Right cardiac atrium (tissue), 5 donors: ENCODE measurements at regions not wholly inside any gene's neighbourhood (a gene's known extent, or its start where the extent isn't known, plus 50 kb on each side); places are given as distances from the start of the nearest gene placed in this dataset.
A peak's percentile ranks its signal among the peaks of the same experiment; 100 is the strongest.

Experiments
- ATAC-seq, 2 donors: fragments of 200-7000 bp; cut with Tn5 transposase; one replicate each; pipeline versions ENCODE4 v1.8.0 to v1.9.1; 2020; ENCODE audit warnings: moderate library complexity in 2 of 2, mild to moderate bottlenecking in 1 of 2
- DNase-seq, 3 donors: peaks; one replicate each; pipeline ENCODE4 v3.0.0-alpha.2; 2020
- H3K27ac ChIP-seq: one replicate; pipeline ENCODE4 v1.5.1; 2013; ENCODE audit warnings: mild to moderate bottlenecking, low read length, control low read depth, moderate library complexity
- H3K27me3 ChIP-seq: one replicate; pipeline ENCODE4 v1.6.1; 2013; ENCODE audit not compliant: control insufficient read depth, insufficient read depth
- H3K4me1 ChIP-seq: one replicate; pipeline ENCODE4 v1.6.1; 2013; ENCODE audit warnings: low read length; ENCODE audit not compliant: control insufficient read depth, insufficient read depth
- H3K4me3 ChIP-seq: one replicate; pipeline ENCODE4 v1.5.1; 2013; ENCODE audit warnings: low read length, control low read depth
- H3K9me3 ChIP-seq: one replicate; pipeline ENCODE4 v1.6.1; 2013; ENCODE audit warnings: low read length; ENCODE audit not compliant: control insufficient read depth
- WGBS: extraction: QIAGEN DNeasy Blood & Tissue Kit; methylation state at CpG from one replicate; pipeline ENCODE4 v1.1.7; 2013; 5-methylcytosine and 5-hydroxymethylcytosine counted together
- intact Hi-C, 4 donors: fragments of 100-400 bp; cut with DNase I; formaldehyde crosslinking; loops; one replicate each; pipeline versions ENCODE4 v1.11.0 to v1.14.0; 2022 to 2023
- donor health status: healthy with polysubstance abuse.
- donor health status: DM: no; HTN: yes; CAD: no.
- donor health status: DM: no; HTN: no; CAD: no.
- donor health status: DM: no; HTN: yes; CAD: no; lungs with severe emphysema.
- donor health status: DM: yes; HTN: yes; CAD: no.

- H3K27me3 ChIP-seq, result no peaks in the 10 kb centered on the region
Observed at GRCh38 chr14:105861985-105862465, 335.6 kb downstream of the TMEM121 start.

DNA sequence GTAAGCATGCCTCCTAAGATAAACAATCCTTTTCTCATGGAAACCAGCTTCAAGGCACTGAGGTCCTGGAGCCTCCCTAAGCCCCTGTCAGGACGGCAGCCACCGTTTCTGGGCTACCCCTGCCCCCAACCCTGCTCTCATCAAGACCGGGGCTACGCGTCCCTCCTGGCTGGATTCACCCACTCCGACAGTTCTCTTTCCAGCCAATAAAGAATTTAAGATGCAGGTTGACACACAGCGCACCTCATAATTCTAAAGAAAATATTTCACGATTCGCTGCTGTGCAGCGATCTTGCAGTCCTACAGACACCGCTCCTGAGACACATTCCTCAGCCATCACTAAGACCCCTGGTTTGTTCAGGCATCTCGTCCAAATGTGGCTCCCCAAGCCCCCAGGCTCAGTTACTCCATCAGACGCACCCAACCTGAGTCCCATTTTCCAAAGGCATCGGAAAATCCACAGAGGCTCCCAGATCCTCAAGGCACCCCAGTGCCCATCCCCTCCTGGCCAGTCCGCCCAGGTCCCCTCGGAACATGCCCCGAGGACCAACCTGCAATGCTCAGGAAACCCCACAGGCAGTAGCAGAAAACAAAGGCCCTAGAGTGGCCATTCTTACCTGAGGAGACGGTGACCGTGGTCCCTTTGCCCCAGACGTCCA, 336.3 kb downstream of the TMEM121 start:
- intact Hi-C loops, result no loop called here
- H3K9me3 ChIP-seq, result no peaks in the 10 kb centered on the region
- H3K4me3 ChIP-seq, result no peak overlapping the region
- 70% methylated on average over 20 of the region's 20 CpGs for WGBS
- H3K4me1 ChIP-seq, result no peaks in the 10 kb centered on the region
- DNase-seq (no peak), ATAC-seq (no peak)
- no peaks in the 10 kb centered on the region for H3K27me3 ChIP-seq
- H3K27ac ChIP-seq, result no peak overlapping the region

More at GRCh38 chr14:105861985-105862465, 335.6 kb downstream of the TMEM121 start:
- WGBS, result 68% methylated on average over 11 of the region's 11 CpGs
- ATAC-seq (no peak), DNase-seq (no peak)
- intact Hi-C loops, result no loop called here
- no peaks in the 10 kb centered on the region for H3K4me1 ChIP-seq
- H3K4me3 ChIP-seq, result no peak overlapping the region
- H3K27ac ChIP-seq, result no peak overlapping the region
- no peaks in the 10 kb centered on the region for H3K9me3 ChIP-seq

- ATAC-seq, result no peak
- Histone ChIP-seq H3K9me3 (no peaks in the 10 kb centered on the region), H3K27me3 (no peaks in the 10 kb centered on the region), H3K4me1 (no peaks in the 10 kb centered on the region), H3K4me3 (no peak overlapping the region), H3K27ac (no peak overlapping the region)
- intact Hi-C loops, result no loop called here
- no peak for DNase-seq
- 76% methylated on average over 25 of the region's 25 CpGs for WGBS
Observed at GRCh38 chr14:105863296-105864108, 337.1 kb downstream of the TMEM121 start.

DNA sequence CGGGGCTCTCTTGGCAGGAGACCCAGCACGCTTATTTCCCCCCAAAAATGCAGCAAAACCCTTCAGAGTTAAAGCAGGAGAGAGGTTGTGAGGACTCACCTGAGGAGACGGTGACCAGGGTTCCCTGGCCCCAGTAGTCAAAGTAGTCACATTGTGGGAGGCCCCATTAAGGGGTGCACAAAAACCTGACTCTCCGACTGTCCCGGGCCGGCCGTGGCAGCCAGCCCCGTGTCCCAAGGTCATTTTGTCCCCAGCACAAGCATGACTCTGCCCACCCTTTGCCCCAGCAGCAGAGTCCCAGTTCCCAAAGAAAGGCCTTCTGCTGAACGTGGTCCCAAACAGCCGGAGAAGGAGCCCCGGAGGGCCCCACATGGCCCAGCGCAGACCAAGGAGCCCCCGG, 337.7 kb downstream of the TMEM121 start:
- H3K9me3 ChIP-seq, result no peaks in the 10 kb centered on the region
- H3K4me1 ChIP-seq, result no peaks in the 10 kb centered on the region
- no peak overlapping the region for H3K4me3 ChIP-seq
- WGBS, result 75% methylated on average over 13 of the region's 13 CpGs
- no peak for DNase-seq
- no peak overlapping the region for H3K27ac ChIP-seq
- intact Hi-C loops, result no loop called here
- no peaks in the 10 kb centered on the region for H3K27me3 ChIP-seq
- ATAC-seq, result no peak

GRCh38 chr14:105864651-105865265, 338.4 kb downstream of the TMEM121 start:
- Histone ChIP-seq H3K9me3 (no peaks in the 10 kb centered on the region), H3K4me3 (no peak overlapping the region), H3K27me3 (no peaks in the 10 kb centered on the region), H3K27ac (no peak overlapping the region), H3K4me1 (no peaks in the 10 kb centered on the region)
- ATAC-seq (no peak), DNase-seq (peak in 1 of 3 donors; percentile 38)
- intact Hi-C loops, result no loop called here
- WGBS, result 75% methylated on average over 19 of the region's 19 CpGs

DNA sequence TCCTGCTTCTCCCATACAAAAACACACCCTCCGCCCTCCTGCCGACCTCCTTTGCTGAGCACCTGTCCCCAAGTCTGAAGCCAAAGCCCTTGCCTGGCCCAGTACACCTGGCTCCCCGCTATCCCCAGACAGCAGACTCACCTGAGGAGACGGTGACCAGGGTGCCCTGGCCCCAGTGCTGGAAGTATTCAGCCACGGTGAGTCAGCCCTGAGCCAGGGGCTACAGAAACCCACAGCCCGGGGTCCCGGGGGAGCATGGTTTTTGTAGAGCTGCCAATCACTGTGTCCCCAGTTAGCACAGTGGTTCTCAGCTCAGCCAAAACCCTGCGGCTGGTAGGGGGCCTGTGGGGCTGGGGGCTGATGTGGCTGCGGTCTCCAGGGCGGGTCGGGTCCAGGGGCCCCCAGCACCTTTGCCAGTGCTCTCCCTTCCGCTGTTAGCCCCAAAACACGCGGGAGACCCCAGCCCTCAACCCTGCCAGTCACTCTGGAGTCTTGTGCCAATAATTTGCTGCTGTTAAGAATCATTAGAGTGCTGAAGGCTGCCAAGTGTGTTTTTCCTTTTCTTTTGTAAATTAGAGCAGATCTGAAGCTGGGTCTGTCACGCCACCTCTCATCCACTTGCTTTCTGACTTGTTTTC, 339.0 kb downstream of the TMEM121 start:
- Histone ChIP-seq H3K27ac (no peak overlapping the region), H3K27me3 (no peaks in the 10 kb centered on the region), H3K4me1 (no peaks in the 10 kb centered on the region), H3K9me3 (no peaks in the 10 kb centered on the region), H3K4me3 (no peak overlapping the region)
- DNase-seq (no peak), ATAC-seq (no peak)
- intact Hi-C loops, result no loop called here
- WGBS, result 67% methylated on average over 15 of the region's 15 CpGs

- Histone ChIP-seq H3K9me3 (no peaks in the 10 kb centered on the region), H3K27ac (no peak overlapping the region), H3K4me1 (no peaks in the 10 kb centered on the region), H3K4me3 (no peak overlapping the region), H3K27me3 (no peaks in the 10 kb centered on the region)
- ATAC-seq (peak; percentile 11 to 27), DNase-seq (peak in 1 of 3 donors; percentile 53)
- WGBS, result 85% methylated on average over 32 of the region's 32 CpGs
- intact Hi-C loops, result no loop called here
Observed at GRCh38 chr14:105865904-105866840, 339.8 kb downstream of the TMEM121 start.

GRCh38 chr14:105866841-105867321, 340.5 kb downstream of the TMEM121 start:
- DNase-seq, result peak in 1 of 3 donors; percentile 40
- no peaks in the 10 kb centered on the region for H3K9me3 ChIP-seq
- intact Hi-C loops, result no loop called here

DNA sequence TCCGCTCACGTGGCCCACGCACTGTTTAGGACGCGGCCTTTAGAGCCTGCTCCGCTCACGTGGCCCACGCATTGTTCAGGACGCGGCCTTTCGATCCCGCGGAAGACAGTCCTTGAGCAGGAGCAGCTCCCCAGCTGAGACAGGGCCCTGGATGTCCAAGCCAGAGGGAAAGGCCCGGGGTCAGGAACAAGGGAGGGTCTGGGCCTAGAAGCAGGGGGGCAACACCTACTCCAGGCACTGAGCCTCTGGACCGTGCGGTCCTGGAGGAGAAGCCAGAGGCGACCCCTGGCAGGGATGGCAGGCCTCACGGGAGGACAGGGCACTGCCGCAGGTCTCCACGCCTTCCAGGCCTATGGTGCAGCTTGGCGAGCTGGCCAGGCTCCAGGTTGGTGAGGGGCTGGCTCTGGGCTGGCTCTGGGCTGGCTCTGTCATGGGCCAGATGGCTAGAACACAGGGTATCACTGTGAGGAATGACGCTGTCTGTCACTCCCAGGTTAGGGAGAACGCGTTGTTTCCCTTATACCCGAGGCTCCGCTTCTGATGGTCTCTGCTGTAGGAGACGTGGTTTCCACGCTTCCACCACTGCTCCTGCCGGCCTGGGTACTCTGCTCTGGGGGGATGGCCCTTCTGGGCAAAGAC, 341.7 kb downstream of the TMEM121 start:
- 88% methylated on average over 29 of the region's 29 CpGs for WGBS
- ATAC-seq (peak in 1 of 2 donors; percentile 40), DNase-seq (peak in 1 of 3 donors; percentile 23)
- Histone ChIP-seq H3K9me3 (no peaks in the 10 kb centered on the region), H3K27ac (no peak overlapping the region), H3K4me1 (no peaks in the 10 kb centered on the region), H3K27me3 (no peaks in the 10 kb centered on the region), H3K4me3 (no peak overlapping the region)
- intact Hi-C loops, result no loop called here

More at GRCh38 chr14:105866841-105867321, 340.5 kb downstream of the TMEM121 start:
- no peak overlapping the region for H3K4me3 ChIP-seq
- WGBS, result 89% methylated on average over 12 of the region's 12 CpGs
- ATAC-seq, result no peak
- H3K4me1 ChIP-seq, result no peaks in the 10 kb centered on the region
- H3K27me3 ChIP-seq, result no peaks in the 10 kb centered on the region
- H3K27ac ChIP-seq, result no peak overlapping the region
